Stimulated activated CD4-positive, alpha-beta T cell treated with anti-CD3 and anti-CD28 coated beads, Interleukin-15, amount 100 ng/mL, for 48 hours (primary cell): ENCODE measurements at regions not wholly inside any gene's neighbourhood (a gene's known extent, or its start where the extent isn't known, plus 50 kb on each side); places are given as distances from the start of the nearest gene placed in this dataset.

Experiments
- DNase-seq, 2 donors: peaks; one replicate each; pipeline ENCODE4 v3.0.0-alpha.2; 2020; ENCODE audit warnings: low read depth in 2 of 2

DNA sequence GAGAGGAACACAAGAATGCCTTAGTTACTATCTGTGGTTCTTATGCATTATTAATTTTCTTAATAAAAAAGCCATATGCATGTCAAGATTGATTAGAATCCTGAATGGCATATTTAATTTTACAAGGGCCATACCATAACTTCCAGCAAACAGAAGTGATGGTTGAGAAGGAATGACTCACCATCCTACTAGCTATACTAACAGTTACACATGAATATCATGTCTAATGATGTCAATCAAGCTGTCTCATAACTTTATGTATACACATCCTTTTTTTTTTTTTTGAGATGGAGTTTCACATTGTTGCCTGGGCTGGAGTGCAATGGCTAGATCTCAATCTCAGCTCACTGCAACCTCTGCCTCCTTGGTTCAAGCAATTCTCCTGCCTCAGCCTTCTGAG lies 1123.9 kb downstream of the NLGN4Y start:
- no peak for DNase-seq

DNA sequence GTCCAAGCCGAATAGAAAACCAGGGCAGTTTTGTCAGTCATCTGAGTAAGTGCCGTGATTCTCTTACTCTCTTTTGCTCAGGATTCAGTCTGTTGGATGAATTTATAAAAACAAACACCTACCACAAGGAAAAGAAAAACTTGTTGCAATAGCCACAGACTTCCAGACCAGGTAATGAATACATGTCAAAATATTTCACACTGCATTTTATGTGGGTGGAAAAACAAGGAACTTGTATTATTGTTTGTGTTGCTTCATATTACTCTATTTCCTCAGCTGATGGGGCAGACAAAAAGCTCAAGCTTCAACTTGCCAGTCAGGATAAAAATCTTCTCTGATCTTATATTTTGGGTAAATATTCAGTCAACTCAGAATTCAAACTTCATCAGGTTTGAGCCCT lies 1125.7 kb downstream of the NLGN4Y start:
- DNase-seq: no peak

DNA sequence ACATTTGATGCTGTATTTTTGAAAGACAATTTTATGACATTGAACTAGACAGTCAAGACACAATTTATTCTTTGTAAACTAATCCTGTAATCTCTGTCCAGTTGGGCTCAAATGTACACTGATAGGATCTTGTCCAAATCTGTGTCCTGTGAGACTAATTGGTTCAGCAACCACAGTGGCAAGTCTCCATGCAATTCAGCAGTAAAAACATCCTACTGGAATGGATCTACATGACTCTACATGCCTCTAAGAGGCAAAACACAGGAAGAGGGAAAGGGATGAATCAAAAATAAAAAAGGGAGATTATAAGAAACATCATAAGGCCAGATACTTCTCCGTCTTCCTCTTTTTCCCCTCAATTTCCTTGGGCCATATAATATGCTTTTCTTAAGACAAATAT lies 1164.2 kb downstream of the NLGN4Y start:
- DNase-seq: no peak

DNA sequence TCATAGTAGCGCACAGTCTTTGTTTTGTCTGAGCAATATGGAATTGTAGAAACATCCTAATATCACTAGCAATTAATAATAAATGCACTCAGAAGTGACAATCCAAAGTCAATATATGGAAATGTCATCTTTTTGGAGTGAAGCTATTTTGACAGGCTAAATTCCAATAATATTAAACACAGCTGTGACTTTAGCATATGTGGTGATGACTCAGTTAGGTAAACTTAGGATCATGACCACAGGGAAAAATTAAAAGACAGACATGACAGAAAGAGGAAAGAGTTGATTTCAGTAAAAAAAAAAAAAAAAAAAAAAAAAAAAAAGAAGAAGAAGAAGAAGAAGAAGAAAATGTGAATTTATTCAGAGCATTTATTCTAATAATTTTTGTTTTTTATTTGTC lies 1165.7 kb downstream of the NLGN4Y start:
- DNase-seq: no peak

DNA sequence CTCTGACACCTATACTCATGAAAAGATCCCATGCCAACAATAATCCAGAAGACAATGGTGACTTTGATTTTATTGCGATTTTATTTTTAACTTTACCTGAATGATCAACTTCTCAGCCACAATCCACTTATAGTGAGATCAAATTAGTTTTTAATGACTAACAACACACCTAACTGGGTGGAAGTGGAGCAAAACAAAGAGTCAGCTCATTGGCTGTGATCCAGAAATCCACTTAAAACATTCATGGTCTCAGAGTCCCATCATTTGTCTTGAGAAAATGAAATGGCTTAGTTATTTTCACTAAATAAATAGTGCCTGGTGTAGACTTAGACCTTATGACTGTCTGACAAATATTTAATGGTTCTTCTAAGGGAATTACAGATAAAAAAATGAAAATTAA lies 1177.8 kb downstream of the NLGN4Y start:
- DNase-seq: no peak

DNA sequence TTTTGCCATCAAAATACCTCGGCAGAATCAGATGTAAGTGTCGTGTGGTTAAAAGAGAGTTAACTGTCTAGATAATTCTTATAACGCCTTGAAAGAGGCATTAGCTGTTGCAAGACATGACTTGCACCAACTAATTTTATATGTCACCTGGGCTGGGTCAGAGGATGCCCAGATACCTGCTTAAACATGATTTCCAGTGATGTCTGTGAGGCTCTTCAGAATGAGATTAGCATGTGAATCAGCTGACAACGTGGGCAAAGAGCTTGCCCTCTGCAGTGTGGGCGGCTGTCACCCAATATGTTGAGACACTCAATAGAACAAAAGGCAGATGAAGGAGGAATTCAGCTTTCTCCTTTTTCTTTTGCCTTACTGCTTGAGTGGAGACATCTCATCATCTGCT lies 1180.6 kb downstream of the NLGN4Y start:
- DNase-seq: no peak

DNA sequence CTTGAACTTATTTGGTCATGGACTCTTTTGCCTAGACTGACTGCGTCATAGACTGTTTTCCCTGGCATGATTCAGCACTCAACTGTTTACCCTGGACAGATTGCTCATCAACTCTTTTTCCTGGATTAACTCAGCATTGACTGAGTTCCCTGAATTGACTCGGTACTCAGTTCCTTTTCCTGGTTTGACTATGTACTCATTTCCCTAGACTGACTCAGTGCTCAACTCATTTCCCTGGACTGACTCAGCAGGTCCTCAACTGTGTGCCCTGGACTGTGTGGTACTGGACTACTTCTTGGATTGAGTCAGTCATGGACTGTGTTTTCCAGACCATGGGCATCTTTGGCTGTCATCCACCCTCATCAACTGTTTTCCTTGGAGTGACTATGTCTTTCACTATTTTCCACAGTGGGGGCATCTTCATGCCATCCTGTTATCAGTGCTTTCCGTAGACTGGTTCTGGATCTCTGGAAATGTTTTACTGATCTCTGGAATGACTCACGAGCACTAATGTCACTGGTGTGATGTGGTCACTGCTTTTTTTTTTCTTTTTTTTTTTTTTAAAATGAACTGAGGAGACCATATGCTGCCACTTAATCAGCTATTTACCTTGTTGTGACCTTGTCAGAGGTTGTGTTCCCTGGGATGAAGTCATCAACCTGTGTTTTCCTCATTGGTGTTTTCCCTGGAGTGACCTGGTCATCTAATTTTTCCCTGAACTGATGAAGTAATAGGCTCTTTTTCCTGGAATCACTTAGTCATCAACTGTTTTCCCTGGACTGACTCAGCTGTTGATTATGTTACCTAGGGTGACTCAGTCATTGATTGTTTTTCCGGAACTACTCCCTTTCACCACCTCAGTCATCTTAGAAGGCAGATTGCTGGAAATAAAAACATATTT lies 1225.5 kb downstream of the NLGN4Y start:
- no peak for DNase-seq

DNA sequence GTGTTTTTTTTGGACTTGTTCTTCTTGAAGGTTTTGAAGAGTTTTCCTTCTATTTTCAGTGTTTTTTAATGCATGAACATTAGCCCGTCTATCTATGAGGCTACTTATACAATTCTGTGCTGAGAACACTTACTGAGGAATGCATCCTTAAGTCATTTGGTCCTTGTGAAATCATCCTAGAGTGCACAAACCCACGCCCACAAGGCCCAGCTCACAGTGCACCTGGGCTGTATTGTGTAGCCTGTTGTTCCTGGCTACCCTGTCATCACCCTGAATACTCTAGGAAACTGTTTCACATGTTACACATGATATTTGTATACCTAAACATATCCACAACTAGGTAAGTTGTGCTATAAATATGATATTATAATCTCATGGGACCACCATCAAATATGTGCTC lies 1226.7 kb downstream of the NLGN4Y start:
- no peak for DNase-seq

DNA sequence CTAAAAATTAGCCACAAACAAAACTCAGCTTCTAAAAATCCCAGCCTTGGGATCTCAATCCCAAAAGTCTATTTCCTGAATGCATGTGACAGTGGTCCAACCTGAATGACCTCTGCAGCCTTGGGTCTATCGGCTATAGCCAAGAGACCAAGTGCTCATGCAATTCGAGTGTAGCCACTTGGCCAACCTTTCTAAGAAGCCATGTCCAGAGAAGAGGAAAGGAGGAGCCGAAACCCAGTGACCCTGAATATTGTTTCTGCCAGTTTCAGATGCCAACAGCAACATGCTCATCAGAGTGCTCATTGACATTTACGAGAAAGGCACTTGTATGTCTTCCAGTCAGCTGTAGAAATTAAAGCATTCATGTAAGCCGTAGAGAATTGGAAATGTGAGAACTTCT lies 1231.9 kb downstream of the NLGN4Y start:
- no peak for DNase-seq

DNA sequence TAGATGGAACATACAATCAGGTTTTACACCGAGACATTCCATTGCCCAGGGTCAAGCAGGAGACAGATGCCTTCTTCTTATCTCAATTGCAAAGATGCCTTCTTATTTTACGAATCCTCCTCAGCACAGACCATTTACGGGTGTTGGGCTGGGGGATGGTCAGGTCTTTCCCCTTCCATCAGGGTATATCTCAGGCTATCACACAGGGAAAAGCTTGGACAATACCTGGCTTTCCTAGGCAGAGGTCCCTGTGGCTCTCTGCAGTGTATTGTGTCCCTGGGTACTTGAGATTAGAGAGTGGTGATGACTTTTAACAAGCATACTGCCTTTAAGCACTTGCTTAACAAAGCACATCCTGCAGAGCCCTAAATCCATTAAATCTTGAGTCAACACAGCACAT lies 1249.2 kb downstream of the NLGN4Y start:
- no peak for DNase-seq

DNA sequence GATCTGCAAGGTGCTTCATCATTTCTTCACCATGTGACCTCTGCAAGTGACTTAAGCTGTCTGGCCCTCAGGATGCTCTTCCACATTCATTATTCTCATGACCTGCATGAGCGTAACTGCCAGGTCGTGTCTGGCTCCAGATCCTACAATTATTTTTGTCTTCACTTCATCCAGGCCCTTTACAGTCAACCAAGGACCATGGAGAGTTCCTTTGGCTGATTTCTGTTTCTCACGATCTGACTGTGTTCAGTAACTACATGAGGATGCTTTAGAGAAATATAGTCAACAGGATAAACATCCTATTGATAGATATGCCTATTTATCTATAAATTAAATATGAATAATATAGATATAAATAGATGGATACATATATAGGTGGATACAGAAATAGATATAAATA lies 1251.6 kb downstream of the NLGN4Y start:
- DNase-seq: no peak

DNA sequence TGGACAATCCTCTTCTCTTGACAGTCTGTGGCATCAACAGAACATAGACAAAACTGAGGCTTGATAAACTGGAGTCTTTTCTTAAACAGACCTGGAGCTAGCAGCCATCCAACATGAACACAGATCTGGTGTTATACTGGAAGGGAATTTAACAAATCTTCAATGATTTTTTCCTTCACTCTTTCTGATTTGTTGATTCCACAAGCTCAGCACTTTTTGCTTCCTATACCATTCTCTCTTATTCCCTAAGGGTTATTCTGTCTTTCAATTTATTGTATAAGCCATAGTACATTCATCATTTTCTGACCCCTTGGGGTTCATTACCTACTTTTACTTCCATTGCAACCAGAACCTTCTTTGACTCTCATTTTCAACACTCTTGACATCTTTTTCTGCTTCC lies 1255.6 kb downstream of the NLGN4Y start:
- no peak for DNase-seq

DNA sequence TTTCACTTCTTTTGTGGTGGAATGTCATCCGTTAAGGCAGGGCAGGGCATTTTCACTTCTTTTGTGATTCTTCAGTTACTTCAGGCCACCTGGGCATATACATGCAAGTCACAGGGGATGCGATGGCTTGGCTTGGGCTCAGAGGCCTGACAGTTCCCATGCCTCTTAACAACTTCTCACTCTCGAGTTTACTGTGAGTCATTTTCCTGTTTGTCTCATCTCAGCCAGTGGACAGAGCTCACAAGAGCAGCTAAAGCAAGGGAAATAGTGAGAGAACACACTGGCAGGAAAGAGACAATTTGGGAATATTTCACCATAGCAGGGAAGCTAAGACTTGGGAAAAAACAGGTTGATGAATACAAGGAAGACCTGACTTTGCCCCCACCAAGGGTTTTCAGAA lies 1275.7 kb downstream of the NLGN4Y start:
- DNase-seq: no peak

DNA sequence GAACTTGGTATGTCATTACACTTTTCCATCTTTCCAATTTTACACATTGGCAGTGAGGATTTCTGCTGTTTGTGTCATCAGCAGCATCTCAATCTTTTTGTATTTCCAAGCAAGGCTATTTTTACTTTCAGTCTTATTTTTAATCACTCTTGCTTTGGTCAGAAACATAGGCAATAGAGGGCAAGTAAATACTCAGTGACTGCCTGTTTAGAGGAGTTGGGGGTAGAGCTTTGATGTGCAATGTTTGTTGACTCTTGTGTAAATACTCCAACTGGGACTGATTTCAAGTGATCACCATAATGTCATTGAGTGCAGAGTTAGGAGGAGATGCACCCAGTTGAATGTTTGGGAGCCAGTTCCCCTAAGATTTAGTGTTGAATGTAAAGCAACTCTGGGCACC lies 1281.7 kb downstream of the NLGN4Y start:
- no peak for DNase-seq

DNA sequence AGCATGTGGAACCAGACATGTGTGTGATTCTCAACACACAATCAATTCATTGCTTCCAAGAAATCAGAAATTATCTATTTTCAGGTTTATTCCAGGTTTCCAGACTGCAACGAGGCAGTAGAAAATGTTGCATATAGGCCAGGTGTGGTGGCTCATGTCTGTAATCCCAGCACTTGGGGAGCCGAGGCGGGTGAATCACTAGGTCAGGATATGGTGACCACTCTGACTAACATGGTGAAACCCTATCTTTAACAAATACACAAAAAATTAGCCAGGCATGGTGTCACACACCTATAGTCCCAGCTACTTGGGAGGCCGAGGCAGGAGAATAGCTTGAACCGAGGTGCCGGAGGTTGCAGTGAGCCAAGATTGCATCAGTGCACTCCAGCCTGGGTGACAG lies 1289.9 kb downstream of the NLGN4Y start:
- no peak for DNase-seq
